IMR-90 (cell line): ENCODE measurements at regions not wholly inside any gene's neighbourhood (a gene's known extent, or its start where the extent isn't known, plus 50 kb on each side); places are given as distances from the start of the nearest gene placed in this dataset.

Experiments used
- ATAC-seq: fragments of 200-7000 bp; cut with Tn5 transposase; 2 replicates; pipeline ENCODE4 v1.9.1; 2020; ENCODE audit warnings: low read depth, mild to moderate bottlenecking, moderate library complexity
- BruUV-seq: library from RNA; stranded (reverse); fragments of 400-500 nt; replicated peaks from 2 replicates; lab custom pipeline; 2021; lab: Mats Ljungman, UMichigan
- CTCF ChIA-PET: fragments of 300-600 bp; formaldehyde crosslinking; extraction: SDS; loops from one replicate; lab custom pipeline; 2021; ENCODE audit warnings: antibody characterized with exemption; lab: Yijun Ruan, JAX
- POLR2A ChIA-PET: fragments of 300-600 bp; sonication (Branson Sonifier 250); formaldehyde crosslinking; loops from one replicate; lab custom pipeline; 2022; ENCODE audit warnings: antibody characterized with exemption; ENCODE audit not compliant: unreplicated experiment; lab: Charles Lee
- DNase-seq: peaks from one replicate; pipeline ENCODE4 v3.0.0; 2013
- H2AFZ ChIP-seq: replicated peaks from 2 replicates; pipeline ENCODE3; 2013; ENCODE audit warnings: low read length, mild to moderate bottlenecking; ENCODE audit not compliant: poor library complexity
- H2AK5ac ChIP-seq: 2 replicates; pipeline ENCODE4 v1.6.1; 2013; ENCODE audit warnings: low read depth, low read length, inconsistent platforms
- H2AK9ac ChIP-seq: replicated peaks from 2 replicates; pipeline ENCODE3; 2013; ENCODE audit warnings: mild to moderate bottlenecking, low read depth, low read length, moderate library complexity; ENCODE audit not compliant: poor library complexity
- H2BK120ac ChIP-seq: 2 replicates; pipeline ENCODE4 v1.6.1; 2013; ENCODE audit warnings: low read depth, low read length, inconsistent platforms
- H2BK15ac ChIP-seq: 3 replicates; pipeline ENCODE4 v1.6.1; 2013; ENCODE audit warnings: low read depth, low read length, inconsistent platforms
- H2BK20ac ChIP-seq: 2 replicates; pipeline ENCODE4 v1.6.1; 2013; ENCODE audit warnings: low read depth, mild to moderate bottlenecking, inconsistent platforms, low read length, moderate library complexity
- H2BK5ac ChIP-seq: 2 replicates; pipeline ENCODE4 v1.6.1; 2013; ENCODE audit warnings: mild to moderate bottlenecking, low read depth, low read length, inconsistent platforms; ENCODE audit not compliant: poor library complexity, severe bottlenecking
- H3K14ac ChIP-seq: replicated peaks from 2 replicates; pipeline ENCODE4 v1.6.1; 2013; ENCODE audit warnings: low read depth, low read length, inconsistent platforms
- H3K18ac ChIP-seq: 2 replicates; pipeline ENCODE4 v1.6.1; 2013; ENCODE audit warnings: low read depth, low read length, control low read depth
- H3K23ac ChIP-seq: 2 replicates; pipeline ENCODE4 v1.6.1; 2013; ENCODE audit warnings: low read depth, low read length, inconsistent platforms
- H3K27ac ChIP-seq: 2 replicates; pipeline ENCODE4 v1.5.1; 2013; ENCODE audit warnings: mild to moderate bottlenecking, control low read depth, low read length; ENCODE audit not compliant: insufficient read depth
- H3K27me3 ChIP-seq: 2 replicates; pipeline ENCODE4 v1.6.1; 2013; ENCODE audit warnings: low read length; ENCODE audit not compliant: control insufficient read depth, insufficient read depth
- H3K36me3 ChIP-seq: 2 replicates; pipeline ENCODE4 v1.6.1; 2013; ENCODE audit warnings: low read length, mixed read lengths; ENCODE audit not compliant: control insufficient read depth, insufficient read depth
- H3K4ac ChIP-seq: 2 replicates; pipeline ENCODE4 v1.6.1; 2013; ENCODE audit warnings: low read depth, low read length, inconsistent platforms
- H3K4me1 ChIP-seq: 2 replicates; pipeline ENCODE4 v1.6.1; 2013; ENCODE audit warnings: low read length, mixed read lengths; ENCODE audit not compliant: control insufficient read depth, insufficient read depth
- H3K4me2 ChIP-seq: 2 replicates; pipeline ENCODE4 v1.6.1; 2013; ENCODE audit warnings: low read depth, mild to moderate bottlenecking, control low read depth, low read length, moderate library complexity
- H3K4me3 ChIP-seq: 2 replicates; pipeline ENCODE4 v1.5.1; 2013; ENCODE audit warnings: low read depth, mild to moderate bottlenecking, control low read depth, low read length, moderate library complexity; ENCODE audit not compliant: insufficient read depth
- H3K56ac ChIP-seq: 2 replicates; pipeline ENCODE4 v1.6.1; 2013; ENCODE audit warnings: low read length, inconsistent platforms; ENCODE audit not compliant: insufficient read depth; ENCODE audit errors: extremely low read depth
- H3K79me1 ChIP-seq, 2 experiments: 2 replicates each; pipeline ENCODE4 v1.6.1; 2013; ENCODE audit warnings: low read length in 2 of 2, inconsistent platforms in 1 of 2, low read depth in 1 of 2
- H3K9ac ChIP-seq: 2 replicates; pipeline ENCODE4 v1.6.1; 2013; ENCODE audit warnings: low read depth, low read length, control low read depth
- H3K9me1 ChIP-seq: 2 replicates; pipeline ENCODE4 v1.6.1; 2013; ENCODE audit warnings: low read length, inconsistent platforms; ENCODE audit not compliant: insufficient read depth
- H3K9me3 ChIP-seq: 2 replicates; pipeline ENCODE4 v1.6.1; 2013; ENCODE audit warnings: low read length; ENCODE audit not compliant: control insufficient read depth, insufficient read depth
- H4K20me1 ChIP-seq: 2 replicates; pipeline ENCODE4 v1.6.1; 2013; ENCODE audit warnings: low read length, inconsistent platforms; ENCODE audit not compliant: insufficient read depth
- H4K5ac ChIP-seq: 2 replicates; pipeline ENCODE4 v1.6.1; 2013; ENCODE audit warnings: mild to moderate bottlenecking, low read depth, low read length, control low read depth
- H4K8ac ChIP-seq, 2 experiments: 2 replicates each; pipeline ENCODE4 v1.6.1; 2013; ENCODE audit warnings: low read depth in 2 of 2, low read length in 2 of 2, control low read depth in 1 of 2, inconsistent platforms in 1 of 2
- H4K91ac ChIP-seq: 2 replicates; pipeline ENCODE4 v1.6.1; 2013; ENCODE audit warnings: low read depth, low read length, inconsistent platforms; ENCODE audit not compliant: insufficient read depth
- BHLHE40 ChIP-seq: fragments of 150-350 bp; IDR thresholded peaks from 2 replicates; pipeline ENCODE4 v1.6.1; 2016; ENCODE audit warnings: mild to moderate bottlenecking, low read depth, low read length
- CEBPB ChIP-seq: IDR thresholded peaks from 2 replicates; pipeline ENCODE4 v1.6.1; 2012; ENCODE audit warnings: low read depth, low read length, improper control_type of control experiment
- CHD1 ChIP-seq: IDR thresholded peaks from 2 replicates; pipeline ENCODE4 v1.6.1; 2012; ENCODE audit warnings: low read depth, low read length, improper control_type of control experiment
- CTCF ChIP-seq: conservative IDR thresholded peaks from 2 replicates; pipeline ENCODE4 v1.5.1; 2012; ENCODE audit warnings: mild to moderate bottlenecking, low read depth, low read length, improper control_type of control experiment
- ELK1 ChIP-seq: fragments of 150-350 bp; IDR thresholded peaks from 2 replicates; pipeline ENCODE4 v1.6.1; 2016; ENCODE audit warnings: low read depth, mild to moderate bottlenecking, low read length, moderate library complexity, borderline replicate concordance
- FOS ChIP-seq: fragments of 150-350 bp; IDR thresholded peaks from 2 replicates; pipeline ENCODE4 v1.6.1; 2016; ENCODE audit warnings: low read depth, low read length
- MAZ ChIP-seq: IDR thresholded peaks from 2 replicates; pipeline ENCODE4 v1.6.1; 2012; ENCODE audit warnings: low read depth, mild to moderate bottlenecking, low read length, improper control_type of control experiment, moderate library complexity, borderline replicate concordance
- MXI1 ChIP-seq: IDR thresholded peaks from 2 replicates; pipeline ENCODE4 v1.6.1; 2012; ENCODE audit warnings: low read depth, mild to moderate bottlenecking, low read length, moderate library complexity, borderline replicate concordance
- POLR2A ChIP-seq: IDR thresholded peaks from 2 replicates; pipeline ENCODE4 v1.6.1; 2012; ENCODE audit warnings: mild to moderate bottlenecking, low read depth, low read length
- RAD21 ChIP-seq: IDR thresholded peaks from 2 replicates; pipeline ENCODE4 v1.6.1; 2012; ENCODE audit warnings: low read length, improper control_type of control experiment
- RFX5 ChIP-seq: IDR thresholded peaks from 2 replicates; pipeline ENCODE4 v1.8.0; 2012; ENCODE audit warnings: low read depth, mild to moderate bottlenecking, low read length, moderate library complexity
- SMC3 ChIP-seq: fragments of 150-350 bp; IDR thresholded peaks from 2 replicates; pipeline ENCODE4 v1.6.1; 2016; ENCODE audit warnings: low read depth, mild to moderate bottlenecking, antibody characterized with exemption, low read length, moderate library complexity
- USF2 ChIP-seq: fragments of 150-350 bp; IDR thresholded peaks from 2 replicates; pipeline ENCODE4 v1.6.1; 2017; ENCODE audit warnings: mild to moderate bottlenecking, antibody characterized with exemption, low read length, low read depth
- WGBS, 2 experiments: methylation state at CpG; one replicate each; pipeline versions ENCODE4 v1.1.5 to v1.1.7; 2013; ENCODE audit warnings: missing lambda C conversion rate in 2 of 2; ENCODE audit not compliant: insufficient read length in 1 of 2; ENCODE audit errors: extremely low coverage in 2 of 2; 5-methylcytosine and 5-hydroxymethylcytosine counted together
- dilution Hi-C: fragments of 300-500 bp; cut with HindIII; formaldehyde crosslinking; loops from one replicate; pipeline ENCODE4 v1.14.3; 2018; ENCODE audit warnings: low sequenced_read_pairs; ENCODE audit not compliant: unreplicated experiment
- in situ Hi-C: fragments of 300-500 bp; cut with MboI; formaldehyde crosslinking; loops from 3 replicates; pipeline ENCODE4 v1.14.3; 2019; ENCODE audit warnings: low sequenced_read_pairs, inconsistent platforms, mixed read lengths
- intact Hi-C: fragments of 100-400 bp; cut with micrococcal nuclease; formaldehyde crosslinking; loops from 2 replicates; pipeline ENCODE4 v1.10.0; 2022

GRCh38 chr6:14463110-14463509 lies 345.5 kb downstream of the CD83 start:
- no CpG with 5 or more reads among the region's 6 CpGs for WGBS, 2 experiments
- no peak overlapping the region for H3K4ac ChIP-seq
- H2BK15ac ChIP-seq: no peak overlapping the region
- no peak overlapping the region for H4K5ac ChIP-seq
- DNase-seq: no peak
- H3K18ac ChIP-seq: no peak overlapping the region
- no peak overlapping the region for H3K56ac ChIP-seq
- dilution Hi-C loops: no loop called here
- H2BK5ac ChIP-seq: no peak overlapping the region
- no peak overlapping the region for H3K14ac ChIP-seq
- H2AFZ ChIP-seq: no peak overlapping the region
- intact Hi-C loops: no loop called here
- no peak for TF ChIP-seq RAD21
- TF ChIP-seq CTCF: no peak
- no peak for TF ChIP-seq ELK1
- TF ChIP-seq FOS: no peak
- no peak for TF ChIP-seq USF2
- no peak for TF ChIP-seq CHD1
- TF ChIP-seq CEBPB: no peak
- TF ChIP-seq BHLHE40: no peak
- no peak for TF ChIP-seq RFX5
- no peak for TF ChIP-seq POLR2A
- TF ChIP-seq MAZ: no peak
- no peak for TF ChIP-seq MXI1
- no peak for TF ChIP-seq SMC3
- no TSS peak for BruUV-seq
- H4K8ac ChIP-seq: no peak overlapping the region
- no peak overlapping the region for H3K27ac ChIP-seq
- peaks cover 4% of the 10 kb centered on the region for H3K4me1 ChIP-seq
- no peak overlapping the region for H2AK5ac ChIP-seq
- no peak overlapping the region for H2AK9ac ChIP-seq
- H2BK20ac ChIP-seq: no peak overlapping the region
- no peak overlapping the region for H3K23ac ChIP-seq
- H3K9ac ChIP-seq: no peak overlapping the region
- no peak overlapping the region for H3K4me2 ChIP-seq
- no peaks in the 10 kb centered on the region for H3K79me1 ChIP-seq
- H3K9me3 ChIP-seq: no peaks in the 10 kb centered on the region; the same call in none of the 2 replicates
- no peak overlapping the region for H3K4me3 ChIP-seq
- no peaks in the 10 kb centered on the region for H3K36me3 ChIP-seq
- H3K27me3 ChIP-seq: no peaks in the 10 kb centered on the region
- in situ Hi-C loops: no loop called here
- ChIA-PET CTCF (no interaction called here), POLR2A (no interaction called here)
- ATAC-seq: no peak
- no peaks in the 10 kb centered on the region for H3K9me1 ChIP-seq
- H4K20me1 ChIP-seq: no peaks in the 10 kb centered on the region
- H4K91ac ChIP-seq: no peak overlapping the region
- no peak overlapping the region for H2BK120ac ChIP-seq
